ENCODE measurements at regions not wholly inside any gene's neighbourhood (a gene's known extent, or its start where the extent isn't known, plus 50 kb on each side); places are given as distances from the start of the nearest gene placed in this dataset.

DNA sequence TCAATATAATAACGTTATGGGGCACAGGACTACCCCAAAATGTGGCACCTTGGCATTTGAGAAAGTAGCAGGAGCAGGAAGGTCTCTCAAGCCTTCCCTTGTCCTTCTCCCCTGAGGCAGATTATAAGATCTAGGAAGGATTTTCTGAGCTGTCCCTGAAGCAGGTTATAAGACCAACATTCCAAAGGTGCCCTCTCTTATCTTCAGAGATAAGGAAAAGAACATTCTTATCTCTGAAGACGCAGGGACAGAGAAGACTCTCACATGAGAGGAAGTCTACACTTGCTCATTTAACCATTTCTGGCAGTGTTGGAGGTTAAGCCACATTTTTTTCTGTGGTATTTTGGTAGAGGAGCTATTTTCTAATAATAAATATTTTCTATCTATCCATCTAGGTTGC, 437.9 kb upstream of the MAOA start:
- POLR2A ChIA-PET: no interaction called here
- no peak overlapping the region for H3K27ac ChIP-seq (ENCODE audit: extremely low read depth, low read depth, low read length)
- CTCF ChIA-PET: interaction anchor here (0.6 kb wide), 1 partner anchor 22 kb away, joined by 3 read pairs; no protein-coding TSS in a partner anchor
- TF ChIP-seq ZNF596 (tag by site-specific recombination; IDR thresholded peaks at IDR 0.05): no peak
- TF ChIP-seq ZNF473 (tag by site-specific recombination; IDR thresholded peaks at IDR 0.05): no peak
- no peak for TF ChIP-seq ZNF768 (tag by site-specific recombination; IDR thresholded peaks at IDR 0.05)
- TF ChIP-seq ZNF211 (tag by site-specific recombination; IDR thresholded peaks at IDR 0.05; ENCODE audit: low read depth): no peak
- no peak for TF ChIP-seq ZNF560 (tag by site-specific recombination; IDR thresholded peaks at IDR 0.05; ENCODE audit: borderline replicate concordance)
- no peak for TF ChIP-seq ZNF548 (tag by site-specific recombination; IDR thresholded peaks at IDR 0.05)
- no peak for TF ChIP-seq ZNF791 (tag by site-specific recombination; IDR thresholded peaks at IDR 0.05)
- no peak for TF ChIP-seq ZNF785 (tag by site-specific recombination; IDR thresholded peaks at IDR 0.05)
- TF ChIP-seq ZNF658 (tag by site-specific recombination; IDR thresholded peaks at IDR 0.05): no peak
- H3K4me1 ChIP-seq (ENCODE audit: control insufficient read depth, insufficient read depth, low read length): no peaks in the 10 kb centered on the region
- H3K9me3 ChIP-seq (ENCODE audit: control insufficient read depth, insufficient read depth, low read depth, low read length): no peaks in the 10 kb centered on the region
- H3K4me3 ChIP-seq (ENCODE audit: low read depth, low read length): no peak overlapping the region
- H3K36me3 ChIP-seq (ENCODE audit: control insufficient read depth in 2 of 2, insufficient read depth in 1 of 2, low read length in 2 of 2): no peaks in the 10 kb centered on the region

GRCh38 chrX:43224496-43224895, 431.6 kb upstream of the MAOA start:
- no peaks in the 10 kb centered on the region for H3K36me3 ChIP-seq (ENCODE audit: control insufficient read depth in 2 of 2, insufficient read depth in 1 of 2, low read length in 2 of 2)
- CTCF ChIA-PET: no interaction called here
- no peak for TF ChIP-seq ZNF10 (tag by site-specific recombination; IDR thresholded peaks at IDR 0.05)
- POLR2A ChIA-PET: no interaction called here
- H3K9me3 ChIP-seq (ENCODE audit: control insufficient read depth, insufficient read depth, low read depth, low read length): no peaks in the 10 kb centered on the region
- H3K27ac ChIP-seq (ENCODE audit: extremely low read depth, low read depth, low read length): no peak overlapping the region
- no peaks in the 10 kb centered on the region for H3K4me1 ChIP-seq (ENCODE audit: control insufficient read depth, insufficient read depth, low read length)
- H3K4me3 ChIP-seq (ENCODE audit: low read depth, low read length): no peak overlapping the region

DNA sequence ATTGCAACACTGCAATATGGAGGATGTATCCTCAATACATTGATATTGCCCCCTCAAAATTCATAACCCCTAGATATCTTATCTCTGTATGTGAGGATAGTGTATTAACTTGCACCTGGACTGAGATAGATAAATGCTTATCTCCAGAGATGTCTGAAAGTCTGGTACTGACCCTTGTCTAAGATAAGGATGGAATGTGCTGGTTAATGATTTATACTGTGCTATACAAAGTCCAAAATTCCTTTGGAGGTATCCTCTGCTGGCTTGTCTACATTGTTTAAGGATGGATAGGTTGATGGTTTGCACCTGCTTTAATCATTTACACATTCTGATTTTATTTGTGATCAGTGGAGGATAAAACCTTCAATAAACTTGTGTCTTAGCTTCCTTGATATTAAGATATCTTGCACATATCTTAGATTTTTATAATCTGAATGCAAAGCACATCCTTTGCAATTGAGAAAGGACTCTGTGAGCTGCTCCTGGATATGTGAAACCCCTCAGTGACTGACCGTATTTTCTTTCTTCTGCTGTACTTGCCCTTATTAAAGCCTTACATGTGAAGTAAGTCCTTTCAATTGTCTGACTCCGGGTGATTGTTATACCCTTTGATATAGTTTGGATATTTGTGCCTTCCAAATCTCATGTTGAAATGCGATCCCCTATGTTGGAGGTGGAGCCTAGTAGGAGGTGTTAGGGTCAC, 430.3 kb upstream of the MAOA start:
- no peak overlapping the region for H3K27ac ChIP-seq (ENCODE audit: extremely low read depth, low read depth, low read length)
- POLR2A ChIA-PET: no interaction called here

GRCh38 chrX:43238461-43238945, 417.6 kb upstream of the MAOA start:
- Histone ChIP-seq H3K4me1 (ENCODE audit: control insufficient read depth, insufficient read depth, low read length) (no peaks in the 10 kb centered on the region), H3K36me3 (ENCODE audit: control insufficient read depth in 2 of 2, insufficient read depth in 1 of 2, low read length in 2 of 2) (no peaks in the 10 kb centered on the region), H3K4me3 (ENCODE audit: low read depth, low read length) (no peak overlapping the region), H3K9me3 (ENCODE audit: control insufficient read depth, insufficient read depth, low read depth, low read length) (no peaks in the 10 kb centered on the region), H3K27ac (ENCODE audit: extremely low read depth, low read depth, low read length) (no peak overlapping the region)
- POLR2A ChIA-PET: no interaction called here
- CTCF ChIA-PET: no interaction called here
- no peak for TF ChIP-seq FEZF1 (tag by site-specific recombination; IDR thresholded peaks at IDR 0.05)
- TF ChIP-seq ZNF843 (tag by site-specific recombination; IDR thresholded peaks at IDR 0.05): no peak
- no peak for TF ChIP-seq KLF9 (tag by site-specific recombination; IDR thresholded peaks at IDR 0.05; ENCODE audit: low read depth)
- TF ChIP-seq ZNF112 (tag by site-specific recombination; IDR thresholded peaks at IDR 0.05): no peak
- TF ChIP-seq ZNF416 (tag by site-specific recombination; IDR thresholded peaks at IDR 0.05): no peak
- no peak for TF ChIP-seq ZNF10 (tag by site-specific recombination; IDR thresholded peaks at IDR 0.05)
- no peak for TF ChIP-seq ZNF670 (tag by site-specific recombination; IDR thresholded peaks at IDR 0.05; ENCODE audit: low read depth)
- no peak for TF ChIP-seq ZNF169 (tag by site-specific recombination; IDR thresholded peaks at IDR 0.05)
- no peak for TF ChIP-seq SP2 (tag by site-specific recombination; IDR thresholded peaks at IDR 0.05)
- TF ChIP-seq ZNF792 (tag by site-specific recombination; IDR thresholded peaks at IDR 0.05): no peak

More for the DNA sequence above, 430.3 kb upstream of the MAOA start:
- Histone ChIP-seq H3K9me3 (ENCODE audit: control insufficient read depth, insufficient read depth, low read depth, low read length) (no peaks in the 10 kb centered on the region), H3K36me3 (ENCODE audit: control insufficient read depth in 2 of 2, insufficient read depth in 1 of 2, low read length in 2 of 2) (no peaks in the 10 kb centered on the region), H3K4me1 (ENCODE audit: control insufficient read depth, insufficient read depth, low read length) (no peaks in the 10 kb centered on the region), H3K4me3 (ENCODE audit: low read depth, low read length) (no peak overlapping the region)
- TF ChIP-seq ZBTB8A (tag by site-specific recombination; IDR thresholded peaks at IDR 0.05) (no peak), GLIS1 (tag by site-specific recombination; IDR thresholded peaks at IDR 0.05) (no peak)
- CTCF ChIA-PET: no interaction called here
